Pancreas (tissue), 10 donors: ENCODE measurements at regions not wholly inside any gene's neighbourhood (a gene's known extent, or its start where the extent isn't known, plus 50 kb on each side); places are given as distances from the start of the nearest gene placed in this dataset.

Source experiments
- ATAC-seq, 4 donors: fragments of 200-7000 bp; cut with Tn5 transposase; one replicate each; pipeline versions ENCODE4 v1.8.0 to v1.9.1; 2020; ENCODE audit warnings: mild to moderate bottlenecking in 4 of 4, moderate library complexity in 4 of 4
- DNase-seq, 6 donors: peaks; one replicate each; pipeline ENCODE4 v3.0.0-alpha.2; 2020
- FAIRE-seq: peaks from 2 replicates; lab custom pipeline; 2012; peaks lifted over from hg19 to GRCh38; lab: Jason Lieb, UNC
- H3K27ac ChIP-seq, 4 donors: fragments of 200-600 bp; sonication (generic); 1 replicate in 3 of 4; 2 replicates in 1 of 4; pipeline versions ENCODE4 v1.5.0 to v1.8.0; 2020
- H3K27me3 ChIP-seq, 4 donors: fragments of 200-600 bp; one replicate each; pipeline ENCODE4 v1.8.0; 2021
- H3K36me3 ChIP-seq, 3 donors: fragments of 200-600 bp; sonication (generic) in 1 of 3; one replicate each; pipeline versions ENCODE4 v1.5.0 to v1.8.0; 2020 to 2021
- H3K4me1 ChIP-seq, 3 donors: fragments of 200-600 bp; one replicate each; pipeline ENCODE4 v1.8.0; 2021
- H3K4me3 ChIP-seq, 4 donors: fragments of 200-600 bp; sonication (generic) in 2 of 4; one replicate each; pipeline versions ENCODE4 v1.5.0 to v1.8.0; 2020 to 2021
- H3K9me3 ChIP-seq, 4 donors: fragments of 200-600 bp; one replicate each; pipeline ENCODE4 v1.8.0; 2021
- CTCF ChIP-seq, 4 donors: fragments of 200-600 bp; sonication (generic) in 3 of 4; IDR thresholded peaks; one replicate each; pipeline versions ENCODE4 v1.5.0 to v1.8.0; 2021; ENCODE audit warnings: antibody characterized with exemption in 4 of 4
- WGBS, 2 donors: extraction: QIAGEN DNeasy Blood & Tissue Kit; methylation state at CpG; one replicate each; pipeline ENCODE4 v1.1.7; 2013; 5-methylcytosine and 5-hydroxymethylcytosine counted together
- intact Hi-C, 3 donors: fragments of 100-400 bp; cut with DNase I; formaldehyde crosslinking; loops; one replicate each; pipeline versions ENCODE4 v1.11.1 to v1.14.2; 2022
- donor health status: healthy with polysubstance abuse.
- donor health status: DM: no; HTN: no; CAD: no; lungs with moderate emphysema.
- donor health status: DM: no; HTN: no; CAD: no.
- donor health status: control.
- donor health status: control.
- donor health status: Bipolar disorder and iron deficiency.
- donor health status: DM: yes; HTN: yes; CAD: no.
- donor health status: DM: no; HTN: no; CAD: no.
- donor health status: DM: no; HTN: no; CAD: no.
- donor health status: DM: yes; HTN: yes; CAD: no.

- no peak for FAIRE-seq
- TF ChIP-seq CTCF (IDR thresholded peaks at IDR 0.05): no peak
- DNase-seq: no peak
- intact Hi-C loops: no loop called here
- no peak for ATAC-seq
- Histone ChIP-seq H3K4me1 (no peaks in the 10 kb centered on the region), H3K36me3 (no peaks in the 10 kb centered on the region), H3K9me3 (no peaks in the 10 kb centered on the region), H3K27ac (no peak overlapping the region), H3K4me3 (no peak overlapping the region), H3K27me3 (no peaks in the 10 kb centered on the region)
Observed at GRCh38 chr4:81776794-81777193, 305.1 kb upstream of the RASGEF1B start.

- WGBS, 2 donors: 71 to 87% methylated on average over 3 of the region's 3 CpGs
- ATAC-seq: no peak
- no peak for TF ChIP-seq CTCF (IDR thresholded peaks at IDR 0.05)
- Histone ChIP-seq H3K4me1 (no peaks in the 10 kb centered on the region), H3K36me3 (no peaks in the 10 kb centered on the region), H3K9me3 (no peaks in the 10 kb centered on the region), H3K27me3 (no peaks in the 10 kb centered on the region), H3K4me3 (no peak overlapping the region), H3K27ac (no peak overlapping the region)
- DNase-seq: no peak
- intact Hi-C loops: no loop called here
- FAIRE-seq: no peak
Observed at GRCh38 chr4:81773557-81773956, 301.9 kb upstream of the RASGEF1B start.

GRCh38 chr4:81771721-81772120 lies 300.0 kb upstream of the RASGEF1B start:
- no peaks in the 10 kb centered on the region for H3K9me3 ChIP-seq
- H3K27ac ChIP-seq: no peak overlapping the region
- H3K27me3 ChIP-seq: no peaks in the 10 kb centered on the region

GRCh38 chr4:81769244-81769643 lies 297.5 kb upstream of the RASGEF1B start:
- Histone ChIP-seq H3K36me3 (no peaks in the 10 kb centered on the region), H3K9me3 (no peaks in the 10 kb centered on the region), H3K27ac (no peak overlapping the region), H3K4me3 (no peak overlapping the region), H3K27me3 (no peaks in the 10 kb centered on the region), H3K4me1 (no peaks in the 10 kb centered on the region)
- WGBS, 2 donors: 72 to 87% methylated on average over 2 of the region's 2 CpGs
- no peak for TF ChIP-seq CTCF (IDR thresholded peaks at IDR 0.05)
- no peak for DNase-seq
- intact Hi-C loops: no loop called here
- FAIRE-seq: no peak
- no peak for ATAC-seq

More at GRCh38 chr4:81771721-81772120, 300.0 kb upstream of the RASGEF1B start:
- Histone ChIP-seq H3K4me1 (no peaks in the 10 kb centered on the region), H3K36me3 (no peaks in the 10 kb centered on the region), H3K4me3 (no peak overlapping the region)
- no peak for DNase-seq
- TF ChIP-seq CTCF (IDR thresholded peaks at IDR 0.05): no peak
- no peak for ATAC-seq
- FAIRE-seq: no peak
- intact Hi-C loops: no loop called here
- 87 to 92% methylated on average over 1 of the region's 1 CpG for WGBS, 2 donors

GRCh38 chr4:81758574-81759264 lies 287.0 kb upstream of the RASGEF1B start:
- H3K4me1 ChIP-seq: no peaks in the 10 kb centered on the region
- no peak overlapping the region for H3K4me3 ChIP-seq
- intact Hi-C loops: no loop called here
- FAIRE-seq (no peak), ATAC-seq (no peak), DNase-seq (no peak)
- H3K36me3 ChIP-seq: no peaks in the 10 kb centered on the region
- H3K9me3 ChIP-seq: no peaks in the 10 kb centered on the region
- TF ChIP-seq CTCF (IDR thresholded peaks at IDR 0.05): no peak
- H3K27ac ChIP-seq: no peak overlapping the region
- H3K27me3 ChIP-seq: no peaks in the 10 kb centered on the region
- WGBS, 2 donors: 96 to 100% methylated on average over 1 of the region's 1 CpG
